ENCODE measurements at regions not wholly inside any gene's neighbourhood (a gene's known extent, or its start where the extent isn't known, plus 50 kb on each side); places are given as distances from the start of the nearest gene placed in this dataset.
"Not testable (repeated sequence)": the region's sequence is repeated elsewhere in the genome, so short reads cannot be mapped to it uniquely, and the experiment has no call there.

DNA sequence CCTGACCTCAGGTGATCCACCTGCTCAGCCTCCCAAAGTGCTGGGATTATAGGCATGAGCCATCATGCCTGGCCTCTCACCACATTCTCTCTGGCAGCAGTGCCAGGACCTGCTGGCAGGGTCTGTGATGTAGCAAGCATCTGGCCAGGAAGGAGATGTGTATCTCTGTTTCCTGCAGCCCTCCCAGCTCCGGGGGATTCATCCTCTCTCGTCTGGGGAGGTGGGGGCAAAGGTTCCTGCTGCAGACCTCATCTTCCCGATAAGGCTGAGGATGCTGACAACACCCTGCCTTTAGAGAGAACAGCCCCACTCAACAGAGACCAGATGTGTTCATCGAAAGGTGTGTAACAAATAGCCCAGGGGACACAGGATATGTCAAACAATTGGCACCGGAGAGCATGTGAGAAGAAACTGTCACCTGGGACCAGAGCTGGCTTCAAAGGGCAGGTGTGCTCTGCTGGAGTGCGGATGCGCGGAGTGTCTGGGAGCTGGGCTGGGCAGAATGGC, 54.8 kb upstream of the SEC14L1 start:
- no peak for DNase-seq (ENCODE audit: low read depth in 2 of 3, low spot score in 2 of 3)

DNA sequence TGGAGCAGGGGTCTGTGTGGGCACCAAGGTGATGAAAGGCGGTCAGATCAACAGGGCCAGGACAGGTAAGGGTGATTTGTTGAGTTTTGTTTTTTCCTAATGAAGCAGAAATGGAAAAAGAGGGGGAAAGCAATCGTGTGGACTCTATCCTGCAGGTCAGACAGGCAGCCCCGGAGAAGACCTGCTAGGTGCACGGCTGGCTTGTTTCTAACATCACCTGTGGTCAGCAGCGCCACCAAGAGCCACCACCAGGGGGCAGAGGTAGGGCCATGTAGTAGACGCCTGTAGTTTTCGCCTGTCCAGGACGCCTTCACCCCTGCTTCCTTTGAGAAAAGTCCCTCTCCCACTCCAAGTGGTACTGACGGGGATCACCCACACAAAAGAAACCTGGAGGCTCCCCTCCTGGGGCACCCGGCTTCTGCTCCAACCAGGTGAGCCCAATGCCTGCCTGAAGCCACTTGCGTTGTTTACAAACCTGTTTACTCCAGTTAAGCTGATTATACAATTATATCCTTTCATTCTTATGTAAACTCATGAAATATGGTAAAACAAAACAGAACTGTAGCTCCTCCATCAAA, 54.2 kb upstream of the SEC14L1 start:
- peak; percentile 56 to 93 (median 82) for DNase-seq (ENCODE audit: low read depth in 2 of 3, low spot score in 2 of 3)

DNA sequence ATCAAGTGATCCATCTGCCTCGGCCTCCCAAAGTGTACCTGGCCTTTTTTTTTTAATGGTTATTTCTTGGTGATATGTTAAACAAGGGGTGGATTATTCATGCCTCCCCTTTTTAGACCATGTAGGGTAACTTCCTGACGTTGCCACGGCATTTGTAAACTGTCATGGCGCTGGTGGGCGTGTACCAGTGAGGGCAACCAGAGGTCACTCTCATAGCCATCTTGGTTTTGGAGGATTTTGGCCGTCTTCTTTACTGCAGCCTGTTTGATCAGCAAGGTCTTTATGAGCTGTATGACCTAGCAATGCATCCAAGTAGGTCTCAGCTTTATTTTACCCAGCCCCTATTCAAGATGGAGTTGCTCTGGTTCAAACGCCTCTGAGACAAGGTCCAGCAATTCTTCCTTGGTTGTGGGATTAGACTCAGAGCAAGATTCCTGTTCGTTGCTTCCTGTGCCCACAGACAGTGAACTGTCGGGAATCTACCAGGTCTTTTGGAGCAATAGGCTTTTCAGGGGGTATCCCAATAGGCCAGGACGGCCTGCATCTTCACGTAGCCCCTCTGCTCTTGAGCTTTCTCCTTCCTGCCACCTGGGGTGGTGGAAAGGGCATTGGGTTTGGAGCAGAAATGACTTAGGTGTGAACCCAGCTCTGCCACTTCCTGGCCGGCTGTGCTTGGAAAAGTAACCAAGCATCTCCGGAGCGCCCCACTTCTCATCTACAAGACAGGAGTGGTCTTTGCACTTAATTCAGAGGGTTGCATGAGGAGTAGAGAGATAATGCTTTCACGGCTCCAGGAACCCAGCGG, 52.9 kb upstream of the SEC14L1 start:
- DNase-seq (ENCODE audit: low read depth in 2 of 3, low spot score in 2 of 3), result no peak

DNA sequence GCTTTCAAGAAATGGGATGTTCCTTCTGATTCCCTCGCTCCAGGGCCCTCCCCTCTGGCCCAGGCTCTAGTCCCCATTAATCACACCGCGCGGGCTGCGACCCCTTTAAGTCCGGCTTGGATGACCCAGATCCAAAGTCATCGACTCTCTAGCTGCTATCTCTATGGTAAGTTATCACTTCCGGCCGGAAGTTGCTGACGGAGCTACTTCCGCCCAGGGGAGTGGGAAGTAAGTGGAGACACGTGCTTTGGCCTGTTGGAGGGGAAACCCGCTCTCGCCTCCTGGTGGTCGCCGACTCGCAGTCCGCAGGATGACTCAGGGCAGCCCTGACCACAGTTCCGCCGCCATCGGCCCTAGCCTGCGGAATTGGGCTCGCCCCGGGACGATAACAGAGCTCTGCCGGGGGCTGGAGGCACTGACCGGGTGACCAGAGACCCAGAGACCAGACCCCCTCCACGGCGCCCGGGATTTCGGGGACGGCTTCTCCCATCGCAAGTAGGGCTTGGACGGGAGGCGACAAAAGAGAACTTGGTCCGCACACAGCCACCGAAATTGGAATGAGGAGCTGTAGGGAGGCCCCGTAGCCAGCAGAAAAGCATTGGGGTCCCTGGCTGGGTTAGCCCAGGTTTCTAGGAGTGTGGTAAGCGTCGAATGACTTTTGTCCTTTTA, 52.2 kb upstream of the SEC14L1 start:
- peak; percentile 64 to 83 (median 75) for DNase-seq (ENCODE audit: low read depth in 2 of 3, low spot score in 2 of 3)

DNA sequence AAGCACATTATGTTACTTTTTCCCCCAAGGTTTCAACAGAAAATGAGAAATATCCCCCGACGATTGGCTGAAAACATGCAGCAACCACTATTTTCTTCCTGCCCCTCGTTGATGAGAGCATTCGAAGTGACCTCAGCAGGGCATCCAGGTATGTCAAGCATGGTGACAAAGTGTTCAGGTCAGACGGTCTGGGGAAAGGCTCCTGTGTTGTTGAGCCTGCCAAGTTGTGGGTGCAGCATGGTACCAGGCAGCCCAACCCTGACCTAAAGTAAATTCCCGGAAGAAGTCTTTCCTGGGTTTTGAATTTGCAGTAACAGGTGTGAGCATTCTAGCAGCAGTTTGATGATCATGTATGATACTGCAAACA, 51.7 kb upstream of the SEC14L1 start:
- no peak for DNase-seq (ENCODE audit: low read depth in 2 of 3, low spot score in 2 of 3)

DNA sequence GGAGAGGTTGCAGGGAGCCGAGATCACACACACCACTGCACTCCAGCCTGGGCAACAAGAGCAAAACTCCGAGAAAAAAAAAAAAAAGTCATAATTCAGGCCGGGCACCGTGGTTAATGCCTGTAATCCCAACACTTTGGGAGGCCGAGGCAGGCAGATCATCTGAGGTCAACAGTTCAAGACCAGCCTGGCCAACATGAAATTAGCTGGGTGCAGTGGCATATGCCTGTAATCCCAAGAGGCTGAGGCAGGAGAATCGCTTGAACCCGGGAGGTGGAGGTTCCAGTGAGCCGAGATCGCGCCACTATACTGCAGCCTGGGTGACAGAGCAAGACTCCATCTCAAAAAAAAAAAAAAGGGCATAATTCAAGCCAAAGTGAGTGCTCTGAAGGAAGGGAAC, 50.8 kb upstream of the SEC14L1 start:
- DNase-seq (ENCODE audit: low read depth in 2 of 3, low spot score in 2 of 3), result not testable (repeated sequence)

DNA sequence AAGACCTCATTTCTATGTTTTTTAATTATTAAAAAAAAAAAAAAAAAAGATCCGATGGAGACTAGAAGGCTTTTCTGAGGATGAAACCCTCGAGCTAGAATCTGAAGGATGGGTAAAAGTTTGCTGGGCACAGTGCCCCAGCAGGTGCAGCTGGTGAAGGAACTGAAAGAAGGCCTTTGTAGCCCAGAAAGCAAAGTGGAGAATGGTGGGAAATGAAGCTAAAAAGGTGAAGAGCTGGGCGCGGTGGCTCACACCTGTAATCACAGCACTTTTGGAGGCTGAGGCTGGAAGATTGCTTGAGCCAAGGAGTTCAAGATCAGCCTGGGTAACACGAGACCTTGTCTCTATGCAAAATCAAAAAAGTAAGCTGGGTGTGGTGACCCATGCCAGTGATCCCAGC, 50.3 kb upstream of the SEC14L1 start:
- DNase-seq (ENCODE audit: low read depth in 2 of 3, low spot score in 2 of 3), result no peak
